K562 (cell line): ENCODE measurements at regions not wholly inside any gene's neighbourhood (a gene's known extent, or its start where the extent isn't known, plus 50 kb on each side); places are given as distances from the start of the nearest gene placed in this dataset.

Experiments
- ATAC-seq: fragments of 200-7000 bp; cut with Tn5 transposase; 3 replicates; pipeline ENCODE4 v1.9.1; 2020; ENCODE audit warnings: moderate library complexity
- BruUV-seq: library from RNA; stranded (reverse); fragments of 400-500 nt; replicated peaks from 2 replicates; lab custom pipeline; 2021; lab: Mats Ljungman, UMichigan
- CTCF ChIA-PET: fragments of 300-600 bp; formaldehyde crosslinking; extraction: SDS; loops from one replicate; lab custom pipeline; 2021; ENCODE audit warnings: low intra/inter-chr PET ratio; lab: Yijun Ruan, JAX
- POLR2A ChIA-PET: fragments of 300-600, 350-650 bp; sonication (Branson Sonifier 250); formaldehyde crosslinking; extraction: SDS; loops from one replicate; lab custom pipeline; 2021; ENCODE audit warnings: antibody characterized with exemption, inconsistent platforms; lab: Yijun Ruan, JAX
- DNase-seq, 4 experiments: peaks; one replicate each; pipeline versions ENCODE4 v3.0.0 to v3.0.0-alpha.2; 2011 to 2018; ENCODE audit warnings: low spot score in 3 of 4, mixed read lengths in 3 of 4; ENCODE audit errors: extremely low read depth in 1 of 4
- FAIRE-seq: peaks from 2 replicates; lab custom pipeline; 2011; peaks lifted over from hg19 to GRCh38; lab: Jason Lieb, UNC
- H2AFZ ChIP-seq: 2 replicates; pipeline ENCODE4 v1.6.0; 2011; ENCODE audit warnings: low read depth, low read length, control low read depth, inconsistent platforms
- H3K27ac ChIP-seq: fragments of 200-600 bp; 3 replicates; pipeline ENCODE4 v1.8.0; 2011; ENCODE audit warnings: low read depth, mild to moderate bottlenecking, control low read depth, inconsistent platforms, low read length, moderate library complexity, mixed read lengths; ENCODE audit errors: extremely low read depth
- H3K27me3 ChIP-seq, 2 experiments: fragments of 300-600 bp in 1 of 2; 2 replicates in 1 of 2; 3 replicates in 1 of 2; pipeline versions ENCODE4 v1.6.0 to v1.8.0; 2011; ENCODE audit warnings: inconsistent platforms in 2 of 2, low read length in 2 of 2, mild to moderate bottlenecking in 1 of 2, mixed read lengths in 1 of 2, moderate library complexity in 1 of 2; ENCODE audit not compliant: control insufficient read depth in 2 of 2, insufficient read depth in 2 of 2
- H3K36me3 ChIP-seq: fragments of 300-600 bp; 3 replicates; pipeline ENCODE4 v1.8.0; 2011; ENCODE audit warnings: mild to moderate bottlenecking, low read length, inconsistent platforms; ENCODE audit not compliant: control insufficient read depth, insufficient read depth
- H3K4me1 ChIP-seq, 2 experiments: fragments of 200-600 bp in 1 of 2; replicated peaks in 1 of 2; 2 replicates in 1 of 2; 3 replicates in 1 of 2; pipeline versions ENCODE4 v1.5.1 to v1.8.0; 2011; ENCODE audit warnings: inconsistent platforms in 2 of 2, low read length in 2 of 2, mild to moderate bottlenecking in 1 of 2, mixed read lengths in 1 of 2, moderate library complexity in 1 of 2; ENCODE audit not compliant: control insufficient read depth in 2 of 2, insufficient read depth in 2 of 2
- H3K4me2 ChIP-seq: 2 replicates; pipeline ENCODE4 v1.6.1; 2011; ENCODE audit warnings: low read length, control low read depth, inconsistent platforms, mixed read lengths; ENCODE audit not compliant: insufficient read depth
- H3K4me3 ChIP-seq: fragments of 200-600 bp; sonication (generic), shearing (Covaris generic); 2 replicates; pipeline ENCODE4 v1.5.1; 2016; ENCODE audit warnings: control low read depth, inconsistent platforms
- H3K79me2 ChIP-seq: fragments of 200-600 bp; 3 replicates; pipeline ENCODE4 v1.8.0; 2011; ENCODE audit warnings: low read length, inconsistent platforms; ENCODE audit not compliant: control insufficient read depth, insufficient read depth
- H3K9ac ChIP-seq, 2 experiments: 2 replicates each; pipeline versions ENCODE4 v1.6.0 to v1.6.1; 2011; ENCODE audit warnings: low read depth in 2 of 2, low read length in 2 of 2, control low read depth in 1 of 2, inconsistent platforms in 1 of 2, mild to moderate bottlenecking in 1 of 2, mixed read lengths in 1 of 2; ENCODE audit not compliant: insufficient read depth in 1 of 2
- H3K9me1 ChIP-seq: one replicate; pipeline ENCODE4 v1.6.0; 2011; ENCODE audit warnings: inconsistent platforms, mild to moderate bottlenecking, low read length, moderate library complexity; ENCODE audit not compliant: control insufficient read depth, insufficient read depth
- H3K9me3 ChIP-seq: replicated peaks from 2 replicates; pipeline ENCODE4 v1.5.1; 2011; ENCODE audit warnings: low read depth, low read length, inconsistent platforms; ENCODE audit not compliant: control insufficient read depth, insufficient read depth
- H4K20me1 ChIP-seq: replicated peaks from 2 replicates; pipeline ENCODE4 v1.6.1; 2011; ENCODE audit warnings: low read length, inconsistent platforms, mixed read lengths; ENCODE audit not compliant: control insufficient read depth, insufficient read depth
- ARHGAP35 ChIP-seq: fragments of 450-650 bp; IDR thresholded peaks from 2 replicates; pipeline ENCODE4 v1.6.1; 2018; ENCODE audit not compliant: partially characterized antibody
- BHLHE40 ChIP-seq: IDR thresholded peaks from 2 replicates; pipeline ENCODE4 v1.6.1; 2011; ENCODE audit warnings: low read length, improper control_type of control experiment
- EHMT2 ChIP-seq: fragments of 450-650 bp; IDR thresholded peaks from 2 replicates; pipeline ENCODE4 v1.6.1; 2018; ENCODE audit warnings: antibody characterized with exemption
- FOSL1 ChIP-seq: fragments of 200-800 bp; sonication (Bioruptor generic); conservative IDR thresholded peaks from 2 replicates; pipeline ENCODE4 v1.6.1; 2016; ENCODE audit warnings: missing genetic modification characterization, missing compliant biosample characterization
- JUND ChIP-seq, 2 experiments: IDR thresholded peaks; 2 replicates in 1 of 2; 3 replicates in 1 of 2; pipeline ENCODE4 v1.6.1; 2011; ENCODE audit warnings: borderline replicate concordance in 2 of 2, low read depth in 2 of 2, low read length in 2 of 2, improper control_type of control experiment in 1 of 2, missing biosample characterization in 1 of 2, missing genetic modification characterization in 1 of 2, missing genetic modification reagents in 1 of 2
- ZNF143 ChIP-seq: sonication (generic); formaldehyde crosslinking; IDR thresholded peaks from 2 replicates; pipeline ENCODE4 v1.9.0; 2022; ENCODE audit warnings: mild to moderate bottlenecking, missing genetic modification reagents
- ZNF586 ChIP-seq: fragments of 450-650 bp; formaldehyde crosslinking; conservative IDR thresholded peaks from 2 replicates; pipeline ENCODE4 v1.4.0; 2020; ENCODE audit warnings: mild to moderate bottlenecking, moderate library complexity
- WGBS: fragments of 100-300 bp; shearing (Covaris generic); methylation state at CpG from one replicate; pipeline ENCODE4 v1.1.6; 2016; ENCODE audit warnings: low coverage, mixed read lengths; ENCODE audit not compliant: insufficient coverage; ENCODE audit errors: missing lambda C conversion rate; 5-methylcytosine and 5-hydroxymethylcytosine counted together
- in situ Hi-C: fragments of 300-500 bp; cut with MboI; formaldehyde crosslinking; loops from 4 replicates; pipeline ENCODE4 v1.15.0; 2018; ENCODE audit warnings: inconsistent platforms, mixed read lengths
- intact Hi-C: fragments of 100-400 bp; cut with micrococcal nuclease; formaldehyde crosslinking; loops from 2 replicates; pipeline ENCODE4 v1.14.2; 2022
- TF ChIP-seq, protein P1 (sequence below), 3 experiments: IDR thresholded peaks in 2 of 3; conservative IDR thresholded peaks in 1 of 3; 2 replicates each; pipeline ENCODE4 v1.5.1; 2011 to 2012; ENCODE audit warnings: low read length in 3 of 3, mild to moderate bottlenecking in 3 of 3, control low read depth in 2 of 3, improper control_type of control experiment in 1 of 3, inconsistent platforms in 1 of 3, low read depth in 1 of 3, mixed read lengths in 1 of 3, moderate library complexity in 1 of 3; ENCODE audit not compliant: insufficient read depth in 2 of 3
- TF ChIP-seq, protein P2 (sequence below): fragments of 450-650 bp; formaldehyde crosslinking; IDR thresholded peaks from 2 replicates; pipeline ENCODE4 v1.4.0; 2022; ENCODE audit warnings: missing genetic modification characterization
- TF ChIP-seq, protein P3 (sequence below): fragments of 450-650 bp; IDR thresholded peaks from 2 replicates; pipeline ENCODE4 v1.6.1; 2016
- TF ChIP-seq, protein P4 (sequence below): IDR thresholded peaks from 2 replicates; pipeline ENCODE4 v1.6.1; 2016; ENCODE audit warnings: missing genetic modification characterization, missing compliant biosample characterization

DNA sequence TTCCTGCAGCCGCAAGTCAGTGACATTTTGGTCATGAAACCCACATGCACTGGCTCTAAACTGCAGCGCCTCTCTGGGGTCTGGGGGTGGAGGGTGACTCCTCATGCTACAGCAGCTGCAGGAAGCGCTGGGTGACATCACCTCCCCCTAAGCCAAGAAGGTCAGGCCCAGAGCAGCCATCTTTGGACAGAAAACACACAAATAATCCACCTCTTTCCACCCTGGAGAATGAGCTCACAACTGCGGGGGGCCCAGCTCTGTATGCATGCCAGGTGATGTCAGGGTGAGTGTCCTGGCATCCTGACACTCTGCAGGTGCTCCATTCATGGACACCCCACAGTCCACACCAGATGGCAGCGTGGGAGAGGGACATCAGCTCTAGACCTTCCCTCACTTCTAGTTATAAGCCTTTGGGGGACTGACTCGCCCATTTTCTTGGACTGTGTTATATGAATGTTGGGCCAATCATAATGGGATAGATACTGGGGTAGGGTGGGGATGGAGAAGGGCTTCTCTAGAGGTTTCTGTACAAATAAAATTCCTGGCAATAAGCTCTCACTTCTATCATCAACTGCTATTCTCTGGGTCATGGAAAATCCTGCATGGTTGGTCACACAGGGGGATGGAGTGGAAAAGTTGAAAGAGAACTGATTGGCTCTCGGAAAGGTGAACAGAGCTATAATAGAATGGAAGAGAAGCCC lies 70.7 kb upstream of the THBS1 start (continued):
- TF ChIP-seq, protein P1, sequence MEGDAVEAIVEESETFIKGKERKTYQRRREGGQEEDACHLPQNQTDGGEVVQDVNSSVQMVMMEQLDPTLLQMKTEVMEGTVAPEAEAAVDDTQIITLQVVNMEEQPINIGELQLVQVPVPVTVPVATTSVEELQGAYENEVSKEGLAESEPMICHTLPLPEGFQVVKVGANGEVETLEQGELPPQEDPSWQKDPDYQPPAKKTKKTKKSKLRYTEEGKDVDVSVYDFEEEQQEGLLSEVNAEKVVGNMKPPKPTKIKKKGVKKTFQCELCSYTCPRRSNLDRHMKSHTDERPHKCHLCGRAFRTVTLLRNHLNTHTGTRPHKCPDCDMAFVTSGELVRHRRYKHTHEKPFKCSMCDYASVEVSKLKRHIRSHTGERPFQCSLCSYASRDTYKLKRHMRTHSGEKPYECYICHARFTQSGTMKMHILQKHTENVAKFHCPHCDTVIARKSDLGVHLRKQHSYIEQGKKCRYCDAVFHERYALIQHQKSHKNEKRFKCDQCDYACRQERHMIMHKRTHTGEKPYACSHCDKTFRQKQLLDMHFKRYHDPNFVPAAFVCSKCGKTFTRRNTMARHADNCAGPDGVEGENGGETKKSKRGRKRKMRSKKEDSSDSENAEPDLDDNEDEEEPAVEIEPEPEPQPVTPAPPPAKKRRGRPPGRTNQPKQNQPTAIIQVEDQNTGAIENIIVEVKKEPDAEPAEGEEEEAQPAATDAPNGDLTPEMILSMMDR (IDR thresholded peaks at IDR 0.05 in 2 of 3, conservative IDR thresholded peaks at IDR 0.05 in 1 of 3; ENCODE audit: insufficient read depth in 2 of 3, low read depth in 1 of 3, low read length in 3 of 3) = peak in 1 of 3 experiments; percentile 4; a peak in 1 of 6 replicates
- no peak for TF ChIP-seq EHMT2

DNA sequence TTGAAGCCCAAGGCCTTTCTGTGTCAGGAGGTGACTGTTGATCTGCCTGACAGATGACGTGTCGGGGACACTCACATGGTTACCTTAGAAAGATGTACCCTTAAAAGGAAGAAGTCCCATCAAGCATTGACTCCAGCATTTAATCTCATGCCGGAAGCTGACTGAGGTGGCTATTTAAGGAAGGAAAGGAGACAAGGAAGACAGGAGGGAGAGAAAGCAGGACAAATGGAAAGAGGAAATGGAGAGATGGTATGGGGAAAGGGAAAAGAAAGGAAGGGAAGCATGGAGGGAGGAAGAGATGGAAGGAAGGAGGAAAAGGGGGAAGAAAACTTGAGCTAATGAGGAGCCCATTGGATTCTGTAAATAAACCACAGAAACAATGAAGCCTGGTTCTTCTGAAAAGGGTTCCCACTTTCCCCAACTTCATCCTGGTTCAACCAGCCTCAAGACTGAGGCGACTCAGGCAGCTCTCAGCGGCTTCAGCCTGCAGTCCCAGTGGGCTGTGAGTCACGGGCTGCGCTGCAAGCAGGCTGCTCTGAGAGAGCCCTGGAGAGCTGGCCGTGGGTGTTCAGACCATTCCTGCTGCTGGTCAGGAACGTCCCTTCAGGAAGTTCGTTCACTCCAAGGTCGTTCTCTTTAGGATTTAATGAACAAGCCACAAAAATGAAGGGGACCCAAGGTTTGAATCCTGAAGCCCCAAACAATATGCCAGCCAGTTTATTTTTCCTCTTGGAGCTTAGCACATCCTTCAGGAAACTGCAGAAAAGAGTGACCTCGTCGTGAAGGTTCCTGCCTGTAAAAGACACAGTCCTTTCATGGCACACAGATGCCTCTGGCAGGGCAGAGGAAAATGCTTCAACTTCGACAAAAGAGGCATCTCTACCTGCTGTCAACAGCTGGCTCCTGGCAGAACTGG lies 69.6 kb upstream of the THBS1 start:
- ATAC-seq (peak; percentile 88), FAIRE-seq (peak; percentile 74), DNase-seq (peak; percentile 16 to 55 (median 31))
- in situ Hi-C loops = no loop called here
- intact Hi-C loops = loop anchor here (5.0 to 10.0 kb wide), 2 partner anchors 56 to 66 kb away; no protein-coding TSS in a partner anchor
- Histone ChIP-seq H3K4me2 (peak overlapping the region; percentile 29), H3K9ac (peak overlapping the region in 1 of 2 experiments; percentile 12; a peak in 1 of 4 replicates), H3K9me3 (peaks cover 6% of the 10 kb centered on the region), H3K9me1 (no peaks in the 10 kb centered on the region), H3K4me3 (no peak overlapping the region), H3K4me1 (peaks cover 11 to 21% of the 10 kb centered on the region in 2 experiments; a peak in 4 of 5 replicates), H4K20me1 (no peaks in the 10 kb centered on the region), H3K27ac (no peak overlapping the region), H3K79me2 (no peaks in the 10 kb centered on the region), H3K27me3 (no peaks in the 10 kb centered on the region), H3K36me3 (no peaks in the 10 kb centered on the region), H2AFZ (peak overlapping the region; percentile 56)
- WGBS = 12% methylated on average over 14 of the region's 14 CpGs
- BruUV-seq = no TSS peak
- POLR2A ChIA-PET = interaction anchor here (0.9 to 1.4 kb wide), 3 partner anchors 10 to 18 kb away, joined by 4 to 7 read pairs (median 7); no protein-coding TSS in a partner anchor
- CTCF ChIA-PET = no interaction called here
- TF ChIP-seq, protein P2, sequence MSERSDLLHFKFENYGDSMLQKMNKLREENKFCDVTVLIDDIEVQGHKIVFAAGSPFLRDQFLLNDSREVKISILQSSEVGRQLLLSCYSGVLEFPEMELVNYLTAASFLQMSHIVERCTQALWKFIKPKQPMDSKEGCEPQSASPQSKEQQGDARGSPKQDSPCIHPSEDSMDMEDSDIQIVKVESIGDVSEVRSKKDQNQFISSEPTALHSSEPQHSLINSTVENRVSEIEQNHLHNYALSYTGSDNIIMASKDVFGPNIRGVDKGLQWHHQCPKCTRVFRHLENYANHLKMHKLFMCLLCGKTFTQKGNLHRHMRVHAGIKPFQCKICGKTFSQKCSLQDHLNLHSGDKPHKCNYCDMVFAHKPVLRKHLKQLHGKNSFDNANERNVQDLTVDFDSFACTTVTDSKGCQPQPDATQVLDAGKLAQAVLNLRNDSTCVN (CRISPR knock-in tag) = 0 out of 2 replicates have a peak, but pooled peaks have one; percentile 19
- TF ChIP-seq, protein P3, sequence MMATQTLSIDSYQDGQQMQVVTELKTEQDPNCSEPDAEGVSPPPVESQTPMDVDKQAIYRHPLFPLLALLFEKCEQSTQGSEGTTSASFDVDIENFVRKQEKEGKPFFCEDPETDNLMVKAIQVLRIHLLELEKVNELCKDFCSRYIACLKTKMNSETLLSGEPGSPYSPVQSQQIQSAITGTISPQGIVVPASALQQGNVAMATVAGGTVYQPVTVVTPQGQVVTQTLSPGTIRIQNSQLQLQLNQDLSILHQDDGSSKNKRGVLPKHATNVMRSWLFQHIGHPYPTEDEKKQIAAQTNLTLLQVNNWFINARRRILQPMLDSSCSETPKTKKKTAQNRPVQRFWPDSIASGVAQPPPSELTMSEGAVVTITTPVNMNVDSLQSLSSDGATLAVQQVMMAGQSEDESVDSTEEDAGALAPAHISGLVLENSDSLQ = peak; percentile 25; the same call in 1 of the 2 replicates
- TF ChIP-seq ARHGAP35 = peak; percentile 6
- TF ChIP-seq ZNF143 (CRISPR knock-in tag) = no peak
- TF ChIP-seq JUND (IDR thresholded peaks at IDR 0.05; ENCODE audit: borderline replicate concordance, low read depth, low read length) = no peak
- no peak for TF ChIP-seq JUND (tag; IDR thresholded peaks at IDR 0.05; ENCODE audit: borderline replicate concordance, low read depth, low read length)
- peak; percentile 20; the same call in 1 of the 2 replicates for TF ChIP-seq BHLHE40
- no peak for TF ChIP-seq ZNF586 (CRISPR knock-in tag)
- TF ChIP-seq, protein P4, sequence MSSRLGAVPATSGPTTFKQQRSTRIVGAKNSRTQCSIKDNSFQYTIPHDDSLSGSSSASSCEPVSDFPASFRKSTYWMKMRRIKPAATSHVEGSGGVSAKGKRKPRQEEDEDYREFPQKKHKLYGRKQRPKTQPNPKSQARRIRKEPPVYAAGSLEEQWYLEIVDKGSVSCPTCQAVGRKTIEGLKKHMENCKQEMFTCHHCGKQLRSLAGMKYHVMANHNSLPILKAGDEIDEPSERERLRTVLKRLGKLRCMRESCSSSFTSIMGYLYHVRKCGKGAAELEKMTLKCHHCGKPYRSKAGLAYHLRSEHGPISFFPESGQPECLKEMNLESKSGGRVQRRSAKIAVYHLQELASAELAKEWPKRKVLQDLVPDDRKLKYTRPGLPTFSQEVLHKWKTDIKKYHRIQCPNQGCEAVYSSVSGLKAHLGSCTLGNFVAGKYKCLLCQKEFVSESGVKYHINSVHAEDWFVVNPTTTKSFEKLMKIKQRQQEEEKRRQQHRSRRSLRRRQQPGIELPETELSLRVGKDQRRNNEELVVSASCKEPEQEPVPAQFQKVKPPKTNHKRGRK (tag) = peak; percentile 63
- TF ChIP-seq FOSL1 (tag) = peak; percentile 68
